T-cell (primary cell): ENCODE measurements at regions not wholly inside any gene's neighbourhood (a gene's known extent, or its start where the extent isn't known, plus 50 kb on each side); places are given as distances from the start of the nearest gene placed in this dataset.

Experiments used
- ATAC-seq, 4 experiments: fragments of 200-7000 bp in 3 of 4; fragments of 150-1000 bp in 1 of 4; cut with Tn5 transposase; replicated peaks in 1 of 4; 1 replicate in 3 of 4; 2 replicates in 1 of 4; pipeline ENCODE4 v1.10.0; 2021; ENCODE audit warnings: moderate library complexity in 3 of 4, mild to moderate bottlenecking in 2 of 4, moderate number of reproducible peaks in 1 of 4
- CTCF ChIA-PET, 2 donors: fragments of 300-600 bp; sonication (Branson Sonifier 250); formaldehyde crosslinking; loops; one replicate each; lab custom pipeline; 2022; ENCODE audit warnings: antibody characterized with exemption in 2 of 2; lab: Charles Lee
- POLR2A ChIA-PET, 2 donors: fragments of 300-600 bp; sonication (Branson Sonifier 250); formaldehyde crosslinking; loops; one replicate each; lab custom pipeline; 2022; ENCODE audit warnings: antibody characterized with exemption in 2 of 2; lab: Charles Lee
- DNase-seq, 35 experiments: peaks; one replicate each; pipeline versions ENCODE4 v3.0.0 to v3.0.0-alpha.2; 2013 to 2023
- H3K27ac ChIP-seq: one replicate; pipeline ENCODE4 v1.5.1; 2013; ENCODE audit warnings: low read length
- H3K27me3 ChIP-seq, 2 experiments: replicated peaks in 1 of 2; 1 replicate in 1 of 2; 2 replicates in 1 of 2; pipeline versions ENCODE4 v1.6.1 to v1.7.0; 2013; ENCODE audit warnings: low read length in 1 of 2, mixed read lengths in 1 of 2; ENCODE audit not compliant: control insufficient read depth in 2 of 2, insufficient read depth in 2 of 2; ENCODE audit errors: extremely low read depth in 1 of 2
- H3K36me3 ChIP-seq, 2 donors: 1 replicate in 1 of 2; 2 replicates in 1 of 2; pipeline versions ENCODE4 v1.6.1 to v1.7.0; 2013; ENCODE audit warnings: low read length in 1 of 2; ENCODE audit not compliant: control insufficient read depth in 2 of 2, insufficient read depth in 1 of 2; ENCODE audit errors: extremely low read depth in 1 of 2
- H3K4me1 ChIP-seq, 2 experiments: 1 replicate in 1 of 2; 2 replicates in 1 of 2; pipeline versions ENCODE4 v1.6.1 to v1.7.0; 2013; ENCODE audit warnings: low read length in 2 of 2, mixed read lengths in 1 of 2; ENCODE audit not compliant: insufficient read depth in 2 of 2, control insufficient read depth in 1 of 2; ENCODE audit errors: extremely low read depth in 1 of 2
- H3K4me3 ChIP-seq, 2 donors: 1 replicate in 1 of 2; 2 replicates in 1 of 2; pipeline versions ENCODE4 v1.5.1 to v1.7.0; 2013; ENCODE audit warnings: mild to moderate bottlenecking in 2 of 2, low read length in 1 of 2, moderate library complexity in 1 of 2; ENCODE audit not compliant: control insufficient read depth in 1 of 2; ENCODE audit errors: extremely low read depth in 1 of 2
- H3K9me3 ChIP-seq: 2 replicates; pipeline ENCODE4 v1.7.0; 2013
- H3K27ac Mint-ChIP-seq, 2 donors: one replicate each; pipeline ENCODE4 v1.8.0; 2020 to 2021; ENCODE audit warnings: mild to moderate bottlenecking in 2 of 2, mixed read lengths in 2 of 2
- H3K27me3 Mint-ChIP-seq, 2 donors: one replicate each; pipeline ENCODE4 v1.8.0; 2021 to 2022; ENCODE audit warnings: mixed read lengths in 2 of 2
- H3K36me3 Mint-ChIP-seq: one replicate; pipeline ENCODE4 v1.8.0; 2021; ENCODE audit warnings: mixed read lengths
- H3K4me1 Mint-ChIP-seq, 3 donors: one replicate each; pipeline ENCODE4 v1.8.0; 2020 to 2022; ENCODE audit warnings: mixed read lengths in 3 of 3, mild to moderate bottlenecking in 1 of 3
- H3K4me3 Mint-ChIP-seq, 3 donors: one replicate each; pipeline ENCODE4 v1.8.0; 2020 to 2022; ENCODE audit warnings: mild to moderate bottlenecking in 3 of 3, mixed read lengths in 3 of 3, moderate library complexity in 3 of 3
- H3K9me3 Mint-ChIP-seq, 3 donors: one replicate each; pipeline ENCODE4 v1.8.0; 2020 to 2022; ENCODE audit warnings: mixed read lengths in 3 of 3
- WGBS: methylation state at CpG from one replicate; pipeline ENCODE4 v1.1.5; 2013; ENCODE audit warnings: missing lambda C conversion rate; ENCODE audit not compliant: insufficient coverage; 5-methylcytosine and 5-hydroxymethylcytosine counted together

GRCh38 chr14:37650356-37651037, 55.1 kb downstream of the TTC6 start:
- Histone ChIP-seq H3K36me3 (no peaks in the 10 kb centered on the region), H3K4me1 (no peaks in the 10 kb centered on the region), H3K27me3 (no peaks in the 10 kb centered on the region), H3K27ac (no peak overlapping the region), H3K4me3 (no peak overlapping the region), H3K9me3 (no peaks in the 10 kb centered on the region)
- peaks cover under 1 to 9% (median 5%) of the 10 kb centered on the region in 3 donors for H3K9me3 Mint-ChIP-seq
- ChIA-PET POLR2A (no interaction called here), CTCF (interaction anchor here in 1 of 2 donors (0.5 kb wide), 1 partner anchor 1211 kb away, joined by 3 read pairs; no protein-coding TSS in a partner anchor)
- no peaks in the 10 kb centered on the region for H3K27me3 Mint-ChIP-seq
- H3K4me3 Mint-ChIP-seq, result no peak overlapping the region
- H3K27ac Mint-ChIP-seq, result no peak overlapping the region
- no peak for DNase-seq
- H3K36me3 Mint-ChIP-seq, result no peaks in the 10 kb centered on the region
- H3K4me1 Mint-ChIP-seq, result no peaks in the 10 kb centered on the region
- WGBS, result 100% methylated on average over 3 of the region's 5 CpGs
- no peak for ATAC-seq

- 75% methylated on average over 1 of the region's 4 CpGs for WGBS
- no peak for ATAC-seq
- Mint-ChIP-seq H3K27ac (no peak overlapping the region), H3K27me3 (no peaks in the 10 kb centered on the region), H3K9me3 (peaks cover 0 to 16% (median 5%) of the 10 kb centered on the region in 3 donors), H3K36me3 (no peaks in the 10 kb centered on the region), H3K4me3 (no peak overlapping the region), H3K4me1 (no peaks in the 10 kb centered on the region)
- Histone ChIP-seq H3K27ac (no peak overlapping the region), H3K27me3 (no peaks in the 10 kb centered on the region), H3K4me1 (no peaks in the 10 kb centered on the region), H3K4me3 (no peak overlapping the region), H3K36me3 (no peaks in the 10 kb centered on the region), H3K9me3 (no peaks in the 10 kb centered on the region)
- DNase-seq, result no peak
- CTCF ChIA-PET, result no interaction called here
- POLR2A ChIA-PET, result no interaction called here
These were observed 56.6 kb downstream of the TTC6 start for GRCh38 chr14:37652042-37652441.

GRCh38 chr14:37655418-37655817, 60.0 kb downstream of the TTC6 start:
- Histone ChIP-seq H3K36me3 (no peaks in the 10 kb centered on the region), H3K9me3 (no peaks in the 10 kb centered on the region), H3K4me1 (no peaks in the 10 kb centered on the region), H3K27ac (no peak overlapping the region), H3K4me3 (no peak overlapping the region), H3K27me3 (no peaks in the 10 kb centered on the region)
- no peak overlapping the region for H3K27ac Mint-ChIP-seq
- DNase-seq (no peak), ATAC-seq (no peak)
- ChIA-PET CTCF (interaction anchor here in 1 of 2 donors (0.6 kb wide), 1 partner anchor 424 kb away, joined by 3 read pairs; no protein-coding TSS in a partner anchor), POLR2A (no interaction called here)
- peaks cover 2 to 20% (median 11%) of the 10 kb centered on the region in 3 donors for H3K9me3 Mint-ChIP-seq
- H3K27me3 Mint-ChIP-seq, result no peaks in the 10 kb centered on the region
- no peak overlapping the region for H3K4me3 Mint-ChIP-seq
- H3K36me3 Mint-ChIP-seq, result no peaks in the 10 kb centered on the region
- WGBS, result no CpG with 5 or more reads among the region's 1 CpG
- H3K4me1 Mint-ChIP-seq, result no peaks in the 10 kb centered on the region

DNA sequence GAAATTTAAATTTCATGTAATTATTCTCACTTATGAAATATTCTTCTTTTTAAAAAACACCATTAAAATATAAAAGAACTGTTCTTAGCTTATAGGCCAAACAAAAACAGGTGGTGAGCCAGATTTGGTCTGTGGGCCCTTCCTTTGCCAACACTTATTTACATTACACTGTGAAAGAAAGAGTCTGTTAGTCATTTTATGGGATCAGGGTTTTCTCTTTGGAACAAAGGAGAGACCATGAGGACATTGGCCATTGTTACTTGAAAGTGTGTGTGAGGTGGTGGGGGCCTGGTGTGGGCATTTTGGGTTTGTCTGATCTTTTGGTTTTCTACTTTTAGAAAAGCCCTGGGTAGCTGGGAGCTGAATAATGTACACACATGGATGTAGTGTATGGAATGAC, 62.7 kb downstream of the TTC6 start:
- POLR2A ChIA-PET, result no interaction called here
- DNase-seq (no peak), ATAC-seq (no peak)
- H3K27me3 ChIP-seq, result no peaks in the 10 kb centered on the region
- H3K4me1 Mint-ChIP-seq, result no peaks in the 10 kb centered on the region
- no peak overlapping the region for H3K4me3 ChIP-seq
- H3K27me3 Mint-ChIP-seq, result no peaks in the 10 kb centered on the region
- peaks cover 5 to 31% (median 15%) of the 10 kb centered on the region in 3 donors for H3K9me3 Mint-ChIP-seq
- H3K9me3 ChIP-seq, result no peaks in the 10 kb centered on the region
- no peak overlapping the region for H3K4me3 Mint-ChIP-seq
- CTCF ChIA-PET, result no interaction called here
- H3K27ac Mint-ChIP-seq, result no peak overlapping the region
- H3K36me3 Mint-ChIP-seq, result no peaks in the 10 kb centered on the region
- H3K4me1 ChIP-seq, result no peaks in the 10 kb centered on the region
- no peak overlapping the region for H3K27ac ChIP-seq
- no peaks in the 10 kb centered on the region for H3K36me3 ChIP-seq

DNA sequence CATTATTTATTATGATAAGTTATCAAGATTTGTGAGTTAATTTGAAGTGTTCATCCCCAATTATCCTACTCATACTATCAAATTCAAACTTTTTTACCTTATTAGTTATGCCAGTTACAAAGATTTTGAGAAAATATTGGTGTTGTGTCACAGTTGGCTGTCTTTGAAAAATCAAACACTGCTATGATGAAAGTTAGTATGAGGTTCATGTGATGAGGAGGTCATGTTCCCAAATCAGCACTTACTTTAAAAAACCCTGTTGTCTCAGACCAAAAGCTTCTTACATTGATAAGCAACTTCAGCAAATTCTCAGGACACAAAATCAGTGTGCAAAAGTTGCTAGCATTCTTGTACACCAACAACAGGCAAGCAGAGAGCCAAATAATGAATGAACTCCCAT, 68.1 kb downstream of the TTC6 start:
- no peak overlapping the region for H3K4me3 Mint-ChIP-seq
- no peak overlapping the region for H3K27ac Mint-ChIP-seq
- Histone ChIP-seq H3K9me3 (no peaks in the 10 kb centered on the region), H3K36me3 (no peaks in the 10 kb centered on the region), H3K4me1 (no peaks in the 10 kb centered on the region), H3K27ac (no peak overlapping the region), H3K4me3 (no peak overlapping the region), H3K27me3 (no peaks in the 10 kb centered on the region)
- peaks cover 3 to 18% (median 12%) of the 10 kb centered on the region in 3 donors for H3K9me3 Mint-ChIP-seq
- POLR2A ChIA-PET, result no interaction called here
- DNase-seq, result no peak
- CTCF ChIA-PET, result no interaction called here
- H3K27me3 Mint-ChIP-seq, result no peaks in the 10 kb centered on the region
- H3K36me3 Mint-ChIP-seq, result no peaks in the 10 kb centered on the region
- no peak for ATAC-seq
- no peaks in the 10 kb centered on the region for H3K4me1 Mint-ChIP-seq

DNA sequence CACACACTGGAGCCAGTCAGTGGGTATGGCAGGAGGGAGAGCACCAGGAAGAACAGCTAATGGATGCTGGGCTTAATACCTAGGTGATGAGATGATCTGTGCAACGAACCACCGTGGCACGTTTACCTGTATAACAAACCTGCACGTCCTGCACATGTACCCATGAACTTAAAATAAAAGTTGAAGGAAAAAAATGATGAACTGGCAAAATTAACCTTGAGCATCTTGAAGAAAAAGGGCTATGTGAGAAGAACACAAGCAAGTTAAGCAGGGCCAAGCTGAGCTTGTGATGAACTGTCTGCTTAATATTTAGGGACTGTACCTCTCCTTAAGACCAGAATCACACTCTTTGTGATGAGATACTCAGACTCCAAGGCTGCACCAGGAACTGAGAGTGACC, 70.0 kb downstream of the TTC6 start:
- CTCF ChIA-PET, result no interaction called here
- POLR2A ChIA-PET, result no interaction called here
- no peak for DNase-seq
- H3K4me1 ChIP-seq, result no peaks in the 10 kb centered on the region
- H3K27me3 ChIP-seq, result no peaks in the 10 kb centered on the region
- Mint-ChIP-seq H3K27ac (no peak overlapping the region), H3K27me3 (no peaks in the 10 kb centered on the region), H3K4me3 (no peak overlapping the region), H3K4me1 (no peaks in the 10 kb centered on the region), H3K9me3 (peaks cover 4 to 20% (median 16%) of the 10 kb centered on the region in 3 donors), H3K36me3 (no peaks in the 10 kb centered on the region)
- H3K36me3 ChIP-seq, result no peaks in the 10 kb centered on the region
- no peaks in the 10 kb centered on the region for H3K9me3 ChIP-seq
- WGBS, result no CpG with 5 or more reads among the region's 4 CpGs
- H3K27ac ChIP-seq, result no peak overlapping the region
- H3K4me3 ChIP-seq, result no peak overlapping the region
- ATAC-seq, result no peak

DNA sequence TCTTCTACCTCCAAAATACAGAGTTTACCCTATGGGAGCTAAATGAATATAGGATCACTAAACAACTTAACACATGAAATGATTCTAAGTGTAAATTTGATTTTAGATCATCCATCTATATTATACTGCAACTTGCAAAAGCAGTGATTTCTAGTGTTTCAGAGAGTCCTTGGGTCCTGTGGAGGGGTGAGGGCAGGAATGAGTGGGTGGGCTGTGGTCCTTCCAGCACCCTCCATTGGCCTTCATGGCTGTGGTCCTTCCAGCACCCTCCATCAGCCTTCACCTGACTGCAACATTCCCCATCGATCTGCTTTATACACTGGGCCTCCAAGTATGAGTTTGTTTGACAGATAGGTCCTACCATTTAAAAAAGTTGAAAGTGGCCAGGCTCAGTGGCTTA, 70.5 kb downstream of the TTC6 start:
- POLR2A ChIA-PET, result no interaction called here
- no peak overlapping the region for H3K27ac ChIP-seq
- WGBS, result 86% methylated on average over 1 of the region's 1 CpG

More for the DNA sequence above, 70.5 kb downstream of the TTC6 start:
- H3K4me1 Mint-ChIP-seq, result no peaks in the 10 kb centered on the region
- H3K9me3 ChIP-seq, result no peaks in the 10 kb centered on the region
- H3K9me3 Mint-ChIP-seq, result peaks cover 4 to 16% (median 13%) of the 10 kb centered on the region in 3 donors
- no peaks in the 10 kb centered on the region for H3K27me3 Mint-ChIP-seq
- no peaks in the 10 kb centered on the region for H3K36me3 ChIP-seq
- DNase-seq, result no peak
- H3K4me1 ChIP-seq, result no peaks in the 10 kb centered on the region
- CTCF ChIA-PET, result no interaction called here
- H3K36me3 Mint-ChIP-seq, result no peaks in the 10 kb centered on the region
- no peaks in the 10 kb centered on the region for H3K27me3 ChIP-seq
- H3K4me3 ChIP-seq, result no peak overlapping the region
- no peak overlapping the region for H3K4me3 Mint-ChIP-seq
- no peak for ATAC-seq
- H3K27ac Mint-ChIP-seq, result no peak overlapping the region
